ENCODE measurements at regions not wholly inside any gene's neighbourhood (a gene's known extent, or its start where the extent isn't known, plus 50 kb on each side); places are given as distances from the start of the nearest gene placed in this dataset.

GRCh38 chr2:55782528-55783173, 89.0 kb upstream of the PNPT1 start:
- WGBS (ENCODE audit: extremely low coverage, insufficient coverage, insufficient read length) = no CpG with 5 or more reads among the region's 4 CpGs
- no peak overlapping the region for H3K4me3 ChIP-seq (ENCODE audit: low read depth, low read length)
- H2AK5ac ChIP-seq (ENCODE audit: low read length) = no peak overlapping the region
- no peak overlapping the region for H2BK12ac ChIP-seq (ENCODE audit: low read length)
- no peak overlapping the region for H4K91ac ChIP-seq (ENCODE audit: low read depth, low read length)
- no peak overlapping the region for H2BK120ac ChIP-seq (ENCODE audit: insufficient read depth, low read length, poor library complexity)
- no peak overlapping the region for H2AFZ ChIP-seq (ENCODE audit: insufficient read depth, low read length, poor library complexity)
- H3K79me1 ChIP-seq (ENCODE audit: low read length) = peaks cover 5% of the 10 kb centered on the region
- H3K27ac ChIP-seq (ENCODE audit: low read depth, low read length) = no peak overlapping the region
- no peak overlapping the region for H4K12ac ChIP-seq (ENCODE audit: low read depth, low read length)
- H3K14ac ChIP-seq (ENCODE audit: low read length) = no peak overlapping the region
- peaks cover 3 to 9% of the 10 kb centered on the region in 2 experiments for H3K4me1 ChIP-seq (ENCODE audit: control insufficient read depth in 1 of 2, insufficient read depth in 2 of 2, low read length in 2 of 2)
- no peaks in the 10 kb centered on the region for H3K27me3 ChIP-seq (ENCODE audit: insufficient read depth, low read length)
- H3K23ac ChIP-seq (ENCODE audit: low read length) = no peak overlapping the region
- no peaks in the 10 kb centered on the region for H3K9me3 ChIP-seq (ENCODE audit: insufficient read depth, low read depth, low read length)
- DNase-seq = no peak
- H4K8ac ChIP-seq (ENCODE audit: low read depth, low read length) = no peak overlapping the region
- no peak overlapping the region for H2BK5ac ChIP-seq (ENCODE audit: low read depth, low read length, poor library complexity)
- H3K4me2 ChIP-seq (ENCODE audit: low read length) = no peak overlapping the region
- no peak overlapping the region for H3K4ac ChIP-seq (ENCODE audit: low read depth, low read length)
- no peak overlapping the region for H3K18ac ChIP-seq (ENCODE audit: low read length)
- no peaks in the 10 kb centered on the region for H3K36me3 ChIP-seq (ENCODE audit: control insufficient read depth in 1 of 2, insufficient read depth in 2 of 2, low read length in 2 of 2)
- H3K79me2 ChIP-seq (ENCODE audit: control insufficient read depth, insufficient read depth, low read length, poor library complexity) = no peaks in the 10 kb centered on the region
- no peak overlapping the region for H3K9ac ChIP-seq (ENCODE audit: low read length)

- H3K36me3 ChIP-seq (ENCODE audit: control insufficient read depth in 1 of 2, insufficient read depth in 2 of 2, low read length in 2 of 2) = no peaks in the 10 kb centered on the region
- H2BK5ac ChIP-seq (ENCODE audit: low read depth, low read length, poor library complexity) = peak overlapping the region; percentile 36
- no peaks in the 10 kb centered on the region for H3K9me3 ChIP-seq (ENCODE audit: insufficient read depth, low read depth, low read length)
- no peak overlapping the region for H2AFZ ChIP-seq (ENCODE audit: insufficient read depth, low read length, poor library complexity)
- H2AK5ac ChIP-seq (ENCODE audit: low read length) = no peak overlapping the region
- DNase-seq = no peak
- H3K79me2 ChIP-seq (ENCODE audit: control insufficient read depth, insufficient read depth, low read length, poor library complexity) = no peaks in the 10 kb centered on the region
- H4K12ac ChIP-seq (ENCODE audit: low read depth, low read length) = no peak overlapping the region
- H3K4me3 ChIP-seq (ENCODE audit: low read depth, low read length) = no peak overlapping the region
- peaks cover 5% of the 10 kb centered on the region for H3K79me1 ChIP-seq (ENCODE audit: low read length)
- no peak overlapping the region for H3K23ac ChIP-seq (ENCODE audit: low read length)
- H2BK12ac ChIP-seq (ENCODE audit: low read length) = no peak overlapping the region
- H3K14ac ChIP-seq (ENCODE audit: low read length) = no peak overlapping the region
- no peak overlapping the region for H4K8ac ChIP-seq (ENCODE audit: low read depth, low read length)
- no peak overlapping the region for H4K91ac ChIP-seq (ENCODE audit: low read depth, low read length)
- no peak overlapping the region for H3K9ac ChIP-seq (ENCODE audit: low read length)
- H3K27ac ChIP-seq (ENCODE audit: low read depth, low read length) = no peak overlapping the region
- H3K4me2 ChIP-seq (ENCODE audit: low read length) = no peak overlapping the region
- H2BK120ac ChIP-seq (ENCODE audit: insufficient read depth, low read length, poor library complexity) = no peak overlapping the region
- H3K4me1 ChIP-seq (ENCODE audit: control insufficient read depth in 1 of 2, insufficient read depth in 2 of 2, low read length in 2 of 2) = peaks cover 3 to 9% of the 10 kb centered on the region in 2 experiments
- no CpG with 5 or more reads among the region's 1 CpG for WGBS (ENCODE audit: extremely low coverage, insufficient coverage, insufficient read length)
- no peak overlapping the region for H3K18ac ChIP-seq (ENCODE audit: low read length)
- H3K4ac ChIP-seq (ENCODE audit: low read depth, low read length) = no peak overlapping the region
- H3K27me3 ChIP-seq (ENCODE audit: insufficient read depth, low read length) = no peaks in the 10 kb centered on the region
These were observed 87.9 kb upstream of the PNPT1 start for GRCh38 chr2:55781542-55781941.

- H3K36me3 ChIP-seq (ENCODE audit: control insufficient read depth in 1 of 2, insufficient read depth in 2 of 2, low read length in 2 of 2) = no peaks in the 10 kb centered on the region
- no peaks in the 10 kb centered on the region for H3K9me3 ChIP-seq (ENCODE audit: insufficient read depth, low read depth, low read length)
- no peak overlapping the region for H3K27ac ChIP-seq (ENCODE audit: low read depth, low read length)
- no peaks in the 10 kb centered on the region for H3K79me2 ChIP-seq (ENCODE audit: control insufficient read depth, insufficient read depth, low read length, poor library complexity)
- no peak overlapping the region for H2BK5ac ChIP-seq (ENCODE audit: low read depth, low read length, poor library complexity)
- H3K4ac ChIP-seq (ENCODE audit: low read depth, low read length) = no peak overlapping the region
- WGBS (ENCODE audit: extremely low coverage, insufficient coverage, insufficient read length) = no CpG with 5 or more reads among the region's 1 CpG
- peak overlapping the region; percentile 52 for H2BK120ac ChIP-seq (ENCODE audit: insufficient read depth, low read length, poor library complexity)
- H3K18ac ChIP-seq (ENCODE audit: low read length) = no peak overlapping the region
- peaks cover 5% of the 10 kb centered on the region for H3K79me1 ChIP-seq (ENCODE audit: low read length)
- H2AFZ ChIP-seq (ENCODE audit: insufficient read depth, low read length, poor library complexity) = no peak overlapping the region
- no peak overlapping the region for H3K4me3 ChIP-seq (ENCODE audit: low read depth, low read length)
- no peak overlapping the region for H4K8ac ChIP-seq (ENCODE audit: low read depth, low read length)
- no peak overlapping the region for H4K12ac ChIP-seq (ENCODE audit: low read depth, low read length)
- H3K27me3 ChIP-seq (ENCODE audit: insufficient read depth, low read length) = no peaks in the 10 kb centered on the region
- H3K23ac ChIP-seq (ENCODE audit: low read length) = no peak overlapping the region
- no peak for DNase-seq
- H3K14ac ChIP-seq (ENCODE audit: low read length) = no peak overlapping the region
- H3K9ac ChIP-seq (ENCODE audit: low read length) = no peak overlapping the region
- no peak overlapping the region for H2AK5ac ChIP-seq (ENCODE audit: low read length)
- peaks cover 3 to 9% of the 10 kb centered on the region in 2 experiments for H3K4me1 ChIP-seq (ENCODE audit: control insufficient read depth in 1 of 2, insufficient read depth in 2 of 2, low read length in 2 of 2)
- H3K4me2 ChIP-seq (ENCODE audit: low read length) = no peak overlapping the region
- H2BK12ac ChIP-seq (ENCODE audit: low read length) = peak overlapping the region; percentile 25
- no peak overlapping the region for H4K91ac ChIP-seq (ENCODE audit: low read depth, low read length)
These were observed 87.1 kb upstream of the PNPT1 start for GRCh38 chr2:55780697-55781096.

GRCh38 chr2:55779459-55780421, 86.1 kb upstream of the PNPT1 start:
- no CpG with 5 or more reads among the region's 7 CpGs for WGBS (ENCODE audit: extremely low coverage, insufficient coverage, insufficient read length)
- Histone ChIP-seq H4K12ac (ENCODE audit: low read depth, low read length) (no peak overlapping the region), H2AK5ac (ENCODE audit: low read length) (no peak overlapping the region), H4K91ac (ENCODE audit: low read depth, low read length) (peak overlapping the region; percentile 53), H3K23ac (ENCODE audit: low read length) (no peak overlapping the region), H2BK12ac (ENCODE audit: low read length) (peak overlapping the region; percentile 75), H3K4ac (ENCODE audit: low read depth, low read length) (no peak overlapping the region), H3K9me3 (ENCODE audit: insufficient read depth, low read depth, low read length) (no peaks in the 10 kb centered on the region), H2BK120ac (ENCODE audit: insufficient read depth, low read length, poor library complexity) (peak overlapping the region; percentile 58), H4K8ac (ENCODE audit: low read depth, low read length) (no peak overlapping the region), H2AFZ (ENCODE audit: insufficient read depth, low read length, poor library complexity) (no peak overlapping the region), H3K18ac (ENCODE audit: low read length) (no peak overlapping the region), H2BK5ac (ENCODE audit: low read depth, low read length, poor library complexity) (peak overlapping the region; percentile 42), H3K79me2 (ENCODE audit: control insufficient read depth, insufficient read depth, low read length, poor library complexity) (no peaks in the 10 kb centered on the region), H3K36me3 (ENCODE audit: control insufficient read depth in 1 of 2, insufficient read depth in 2 of 2, low read length in 2 of 2) (no peaks in the 10 kb centered on the region), H3K27ac (ENCODE audit: low read depth, low read length) (peak overlapping the region; percentile 60), H3K4me3 (ENCODE audit: low read depth, low read length) (no peak overlapping the region), H3K4me2 (ENCODE audit: low read length) (peak overlapping the region; percentile 55), H3K14ac (ENCODE audit: low read length) (peak overlapping the region; percentile 18), H3K4me1 (ENCODE audit: control insufficient read depth in 1 of 2, insufficient read depth in 2 of 2, low read length in 2 of 2) (peaks cover 3 to 9% of the 10 kb centered on the region in 2 experiments), H3K27me3 (ENCODE audit: insufficient read depth, low read length) (no peaks in the 10 kb centered on the region), H3K79me1 (ENCODE audit: low read length) (peaks cover 5% of the 10 kb centered on the region), H3K9ac (ENCODE audit: low read length) (no peak overlapping the region)
- peak; percentile 73 to 91 for DNase-seq

All from trophoblast cell (in vitro differentiated cells and primary cell).